ENCODE measurements at regions not wholly inside any gene's neighbourhood (a gene's known extent, or its start where the extent isn't known, plus 50 kb on each side); places are given as distances from the start of the nearest gene placed in this dataset.

DNA sequence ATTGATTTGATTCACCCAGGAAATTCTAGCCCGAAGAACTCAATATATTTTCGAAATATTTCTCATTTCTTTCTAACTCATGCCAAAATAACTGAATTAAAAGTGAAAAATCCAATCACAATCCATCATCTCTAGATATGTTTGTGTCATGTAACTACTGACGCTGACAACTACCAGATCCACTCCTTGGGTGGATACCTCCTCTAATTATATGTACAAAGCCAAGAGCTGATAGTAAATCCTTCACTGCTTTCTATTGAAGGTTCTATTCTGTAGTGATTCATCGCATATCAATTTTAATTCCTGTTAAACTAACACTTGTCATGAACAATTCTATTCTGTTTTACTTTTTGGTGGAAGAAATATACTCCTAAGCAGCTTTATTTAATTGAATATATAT is 1056.6 kb upstream of the NXPH2 start:
- no peak for DNase-seq

- no peak for DNase-seq
These were observed 1054.9 kb upstream of the NXPH2 start for GRCh38 chr2:139835101-139835500.

- no peak for DNase-seq
These were observed 1047.8 kb upstream of the NXPH2 start for GRCh38 chr2:139828011-139828410.

- DNase-seq: no peak
These were observed 1045.5 kb upstream of the NXPH2 start for GRCh38 chr2:139825726-139826125.

- no peak for DNase-seq
These were observed 1039.1 kb upstream of the NXPH2 start for GRCh38 chr2:139819273-139819796.

GRCh38 chr2:139814458-139814857 is 1034.3 kb upstream of the NXPH2 start:
- DNase-seq: no peak

GRCh38 chr2:139813340-139813739 is 1033.2 kb upstream of the NXPH2 start:
- DNase-seq: peak in 8 of 58 donors; percentile 0 to 50 (median 4)

GRCh38 chr2:139805441-139805840 is 1025.3 kb upstream of the NXPH2 start:
- no peak for DNase-seq

DNA sequence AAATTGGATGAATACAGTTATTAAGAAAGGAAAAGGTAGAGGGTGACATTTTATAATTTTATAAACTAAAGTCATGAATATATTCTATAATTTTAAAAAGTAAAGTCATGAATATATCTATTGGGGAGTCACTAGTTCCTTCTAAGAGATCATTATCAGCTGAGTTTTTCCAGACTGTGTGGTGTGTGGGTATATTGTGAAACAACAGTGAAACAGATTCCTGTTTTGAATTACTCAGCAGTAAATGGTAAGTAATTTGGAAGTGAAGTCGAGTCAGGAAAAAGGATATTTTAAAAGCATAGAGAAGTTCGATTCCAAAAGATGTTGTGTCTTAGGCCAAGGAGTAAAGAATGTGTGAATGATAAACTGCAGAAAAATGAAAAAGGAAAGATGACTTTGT is 1018.2 kb upstream of the NXPH2 start:
- no peak for DNase-seq

- DNase-seq: peak in 1 of 58 donors; percentile 17
These were observed 1010.9 kb upstream of the NXPH2 start for GRCh38 chr2:139790807-139791752.

DNA sequence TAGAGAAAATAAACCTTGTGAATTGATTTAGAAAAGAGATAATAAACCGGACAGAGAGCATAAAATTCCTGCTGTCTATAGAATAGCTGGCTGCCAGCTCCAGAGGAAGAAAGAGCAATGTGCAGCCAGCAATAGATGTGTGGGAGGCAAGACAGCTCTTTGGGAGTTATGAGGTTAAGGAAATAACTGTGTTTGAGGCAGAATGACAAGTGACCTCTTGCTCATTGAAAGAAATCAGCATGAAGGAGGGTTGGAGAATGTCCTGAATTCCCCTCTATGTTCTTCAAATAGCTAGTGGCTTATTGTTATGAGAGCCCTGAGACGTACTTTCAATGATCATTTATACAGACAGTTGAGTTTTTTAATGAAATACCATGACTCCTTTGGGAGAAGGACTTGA is 1009.9 kb upstream of the NXPH2 start:
- DNase-seq: no peak

DNA sequence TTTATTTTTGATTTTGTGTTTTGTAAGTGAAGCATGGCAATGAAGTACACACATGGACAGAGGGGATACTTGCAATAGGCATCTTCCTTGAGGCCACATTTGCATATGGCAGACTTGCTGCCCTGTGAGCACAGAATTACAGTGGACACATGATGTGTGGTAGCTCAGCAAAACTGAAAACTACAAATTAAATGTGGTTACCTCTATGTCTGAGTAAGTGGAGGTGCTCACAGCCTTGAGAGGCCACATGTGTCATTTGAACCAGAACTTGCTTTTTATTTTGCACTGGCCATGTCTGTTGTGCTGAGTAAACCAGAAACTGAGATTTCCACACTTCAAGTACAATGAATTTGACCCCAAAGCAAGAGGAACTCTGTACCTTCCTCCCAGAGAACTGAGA is 998.5 kb upstream of the NXPH2 start:
- no peak for DNase-seq

DNA sequence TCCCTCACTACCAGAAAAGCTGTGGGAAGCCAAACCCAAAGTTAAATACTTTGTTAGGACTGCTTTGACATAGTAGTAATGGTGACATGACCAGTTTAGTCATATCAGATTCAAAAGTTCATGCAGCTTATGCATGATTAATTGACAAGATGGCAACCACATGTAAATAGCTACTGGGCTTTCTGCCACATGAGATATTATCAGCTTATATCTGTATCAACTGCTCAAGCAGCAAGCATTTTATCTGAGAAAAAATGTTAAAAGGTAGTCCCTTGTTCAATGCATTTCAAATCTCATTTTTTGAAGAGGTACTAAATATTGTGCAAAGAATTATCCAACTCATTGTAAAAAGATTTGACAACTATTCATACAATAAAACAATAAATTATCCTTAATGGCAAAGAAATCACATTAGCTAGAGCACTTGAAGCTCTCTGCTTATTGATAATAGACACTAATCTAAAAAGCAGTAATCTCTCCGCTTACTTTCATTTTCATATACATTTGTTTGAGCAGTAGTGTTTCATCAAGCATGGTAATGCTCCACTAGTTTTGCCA is 993.6 kb upstream of the NXPH2 start:
- DNase-seq: no peak

DNA sequence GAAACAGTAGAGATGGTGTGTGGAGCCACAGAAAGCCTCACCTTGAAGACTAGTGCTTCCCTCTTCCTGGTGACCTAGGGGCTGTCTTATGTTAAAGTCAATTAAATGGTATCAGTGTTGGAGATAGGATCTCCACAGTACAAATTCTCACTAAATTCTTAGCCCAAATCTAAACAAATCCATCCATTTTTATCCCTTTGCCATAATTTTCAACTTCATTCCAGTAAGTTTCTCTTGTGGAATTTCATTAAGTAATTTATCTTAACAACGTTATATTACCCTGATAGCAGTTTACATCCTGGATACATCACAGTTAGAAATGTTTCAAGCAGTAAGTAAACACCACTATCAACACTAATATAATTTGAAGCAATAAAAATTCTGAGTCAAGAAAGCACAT is 989.4 kb upstream of the NXPH2 start:
- DNase-seq: no peak

- DNase-seq: no peak
These were observed 983.5 kb upstream of the NXPH2 start for GRCh38 chr2:139763705-139764104.

DNA sequence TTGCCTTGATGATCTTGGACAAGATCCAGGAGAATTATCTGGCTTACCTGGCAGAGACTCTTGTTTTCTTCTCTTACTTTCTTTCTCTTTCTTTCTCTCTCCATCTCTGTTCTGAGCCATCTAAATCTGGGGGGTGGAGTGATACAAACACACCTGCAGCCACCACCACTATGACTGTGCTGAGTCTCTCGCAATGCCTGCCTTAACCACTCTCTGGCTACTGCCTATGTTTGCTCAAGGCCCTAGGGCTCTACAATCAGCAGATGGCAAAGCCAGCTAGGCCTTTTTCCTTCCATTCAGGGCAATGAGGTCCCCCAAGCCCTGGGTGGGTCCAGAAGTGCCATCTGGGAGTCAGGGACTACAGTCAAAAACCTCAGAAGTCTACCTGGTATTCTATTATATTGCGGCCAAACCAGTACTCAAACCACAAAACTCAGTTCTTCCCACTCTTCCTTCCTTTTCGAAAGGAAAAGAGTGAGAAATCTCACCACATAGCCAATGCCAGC is 978.9 kb upstream of the NXPH2 start:
- no peak for DNase-seq

- DNase-seq: peak in 1 of 58 donors; percentile 10
These were observed 966.7 kb upstream of the NXPH2 start for GRCh38 chr2:139746901-139747300.

DNA sequence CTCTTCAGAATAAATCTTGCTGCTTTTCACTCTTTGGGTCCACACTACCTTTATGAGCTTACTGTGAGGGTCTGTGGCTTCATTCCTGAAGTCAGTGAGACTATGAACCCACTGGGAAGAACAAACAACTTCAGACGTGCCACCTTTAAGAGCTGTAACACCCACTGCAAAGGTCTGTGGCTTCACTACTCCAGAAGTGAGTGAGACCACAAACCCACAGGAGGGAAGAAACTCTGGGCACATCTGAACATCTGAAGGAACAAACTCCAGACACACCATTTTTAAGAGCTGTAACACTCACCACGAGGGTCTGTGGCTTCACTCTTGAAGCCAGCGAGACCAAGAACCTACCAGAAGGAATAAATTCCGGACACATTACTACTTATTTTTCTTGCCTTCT is 964.1 kb upstream of the NXPH2 start:
- DNase-seq: no peak

DNA sequence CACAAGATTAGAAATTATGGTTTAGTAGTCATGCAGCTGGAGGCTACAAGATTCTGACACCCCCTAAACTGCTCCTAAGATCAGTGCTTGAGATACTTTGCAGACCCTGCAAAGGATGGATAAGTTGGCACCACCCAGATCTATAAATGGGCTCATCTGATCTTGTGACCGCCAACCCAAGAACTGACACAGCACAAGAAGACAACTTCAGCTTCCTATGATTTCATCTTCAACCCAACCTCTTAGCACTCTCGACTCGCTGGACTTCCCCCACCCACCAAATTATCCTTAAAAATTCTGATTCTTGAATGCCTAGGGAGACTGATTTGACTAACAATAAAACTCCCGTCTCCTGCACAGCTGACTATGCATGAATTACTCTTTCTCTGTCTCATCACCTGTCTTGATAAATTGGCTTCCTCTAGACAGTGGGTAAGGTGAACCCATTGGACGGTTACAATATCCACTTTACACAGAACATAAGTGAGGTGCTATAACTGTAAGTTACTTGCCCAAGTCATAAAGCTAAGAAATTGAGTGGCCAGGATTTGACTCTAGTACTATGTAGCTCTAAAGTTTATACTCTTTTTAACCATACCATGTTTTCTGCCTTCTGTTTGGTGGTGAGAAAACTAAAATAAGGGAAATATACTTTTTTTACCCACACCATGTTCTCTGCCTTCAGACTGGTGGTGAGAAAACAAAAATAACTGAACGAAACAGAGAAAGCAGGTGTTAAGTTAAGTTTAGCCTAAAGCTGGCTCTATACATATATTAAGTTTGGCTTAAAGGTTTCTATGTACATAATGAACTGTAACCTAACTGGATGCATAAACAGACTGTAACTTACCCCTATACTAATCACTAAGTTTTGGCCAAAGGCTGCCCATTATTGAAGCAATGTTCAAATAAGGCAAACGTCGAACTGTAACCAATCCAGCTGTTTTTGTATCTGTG is 962.3 kb upstream of the NXPH2 start:
- DNase-seq: no peak

DNA sequence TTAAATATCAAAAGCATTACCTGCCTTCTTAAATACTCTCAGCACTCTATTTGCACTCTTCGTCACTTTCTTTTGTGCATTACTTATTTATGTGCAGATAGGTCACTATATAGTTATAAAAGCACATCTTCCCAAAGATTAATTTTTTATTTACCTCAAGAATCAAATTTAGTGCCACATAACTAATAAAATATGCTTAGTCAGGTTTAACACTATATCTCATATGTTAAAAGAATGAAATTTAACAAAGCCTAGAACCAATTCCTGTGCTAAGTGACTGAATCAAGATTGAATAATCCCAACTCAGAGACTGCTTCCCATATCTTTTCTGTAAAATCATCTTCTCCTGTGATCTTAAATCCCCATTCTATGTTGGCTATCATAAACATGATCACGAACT is 957.5 kb upstream of the NXPH2 start:
- DNase-seq: no peak

GRCh38 chr2:139730197-139730596 is 950.0 kb upstream of the NXPH2 start:
- no peak for DNase-seq

Measured in anterior cingulate cortex (tissue), 58 donors.